ENCODE measurements at regions not wholly inside any gene's neighbourhood (a gene's known extent, or its start where the extent isn't known, plus 50 kb on each side); places are given as distances from the start of the nearest gene placed in this dataset.

DNA sequence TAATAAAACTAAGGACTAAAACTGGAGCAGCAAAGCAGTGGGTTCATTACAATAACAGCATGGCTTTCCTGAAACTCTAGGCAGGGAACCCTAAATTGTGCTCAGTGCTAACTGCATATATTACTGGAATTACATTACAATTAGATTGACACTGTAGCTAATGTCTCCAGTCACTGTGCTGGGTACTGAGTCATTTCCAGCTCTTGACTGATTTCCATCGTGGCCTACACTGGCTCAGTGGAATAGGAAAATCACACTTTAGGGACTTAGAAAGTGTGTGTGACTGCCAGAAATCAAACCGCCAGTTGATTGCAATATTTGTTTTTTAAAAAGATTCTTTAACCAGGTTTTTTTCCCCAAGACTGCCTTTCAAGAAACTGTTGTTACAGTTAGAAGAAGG is 1447.4 kb upstream of the GOT2 start:
- Histone ChIP-seq H3K27me3 (no peaks in the 10 kb centered on the region), H3K27ac (no peak overlapping the region), H3K36me3 (no peaks in the 10 kb centered on the region), H3K4me3 (no peak overlapping the region), H3K9me3 (no peaks in the 10 kb centered on the region), H3K4me1 (no peaks in the 10 kb centered on the region)
- TF ChIP-seq, protein P1, sequence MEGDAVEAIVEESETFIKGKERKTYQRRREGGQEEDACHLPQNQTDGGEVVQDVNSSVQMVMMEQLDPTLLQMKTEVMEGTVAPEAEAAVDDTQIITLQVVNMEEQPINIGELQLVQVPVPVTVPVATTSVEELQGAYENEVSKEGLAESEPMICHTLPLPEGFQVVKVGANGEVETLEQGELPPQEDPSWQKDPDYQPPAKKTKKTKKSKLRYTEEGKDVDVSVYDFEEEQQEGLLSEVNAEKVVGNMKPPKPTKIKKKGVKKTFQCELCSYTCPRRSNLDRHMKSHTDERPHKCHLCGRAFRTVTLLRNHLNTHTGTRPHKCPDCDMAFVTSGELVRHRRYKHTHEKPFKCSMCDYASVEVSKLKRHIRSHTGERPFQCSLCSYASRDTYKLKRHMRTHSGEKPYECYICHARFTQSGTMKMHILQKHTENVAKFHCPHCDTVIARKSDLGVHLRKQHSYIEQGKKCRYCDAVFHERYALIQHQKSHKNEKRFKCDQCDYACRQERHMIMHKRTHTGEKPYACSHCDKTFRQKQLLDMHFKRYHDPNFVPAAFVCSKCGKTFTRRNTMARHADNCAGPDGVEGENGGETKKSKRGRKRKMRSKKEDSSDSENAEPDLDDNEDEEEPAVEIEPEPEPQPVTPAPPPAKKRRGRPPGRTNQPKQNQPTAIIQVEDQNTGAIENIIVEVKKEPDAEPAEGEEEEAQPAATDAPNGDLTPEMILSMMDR (IDR thresholded peaks at IDR 0.05) = no peak
- TF ChIP-seq EP300 (IDR thresholded peaks at IDR 0.05) (no peak), POLR2A (IDR thresholded peaks at IDR 0.05) (no peak), POLR2AphosphoS5 (IDR thresholded peaks at IDR 0.05) (no peak)
- 58 to 71% methylated on average over 2 of the region's 2 CpGs for WGBS, 2 donors
- intact Hi-C loops (cut with DNase I) = no loop called here
- DNase-seq = no peak

DNA sequence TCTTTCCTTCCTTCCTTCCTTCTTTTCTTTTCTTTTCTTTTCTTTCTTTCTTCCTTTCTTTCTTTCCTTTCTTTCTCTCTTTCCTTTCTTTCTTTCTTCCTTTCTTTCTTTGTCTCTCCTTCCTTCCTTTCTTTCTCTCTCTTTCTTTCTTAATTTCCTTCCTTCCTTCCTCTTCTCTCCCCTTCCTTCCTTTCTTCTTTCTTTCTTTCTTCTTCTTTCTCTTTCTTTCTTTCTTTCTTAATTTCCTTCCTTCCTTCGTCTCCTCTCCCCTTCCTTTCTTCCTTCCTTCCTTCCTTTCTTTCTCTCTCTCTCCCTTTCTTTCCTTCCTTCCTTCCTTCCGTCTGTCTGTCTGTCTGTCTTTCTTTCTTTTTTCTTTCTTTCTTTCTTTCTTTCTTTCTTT is 1446.5 kb upstream of the GOT2 start:
- no peak for DNase-seq
- Histone ChIP-seq H3K9me3 (no peaks in the 10 kb centered on the region), H3K36me3 (no peaks in the 10 kb centered on the region), H3K27me3 (no peaks in the 10 kb centered on the region), H3K4me3 (no peak overlapping the region), H3K27ac (no peak overlapping the region), H3K4me1 (no peaks in the 10 kb centered on the region)
- intact Hi-C loops (cut with DNase I) = no loop called here
- WGBS, 2 donors = 66 to 83% methylated on average over 2 of the region's 2 CpGs
- TF ChIP-seq POLR2AphosphoS5 (IDR thresholded peaks at IDR 0.05) (no peak), EP300 (IDR thresholded peaks at IDR 0.05) (no peak), POLR2A (IDR thresholded peaks at IDR 0.05) (no peak)
- TF ChIP-seq, protein P1 (IDR thresholded peaks at IDR 0.05) = no peak

DNA sequence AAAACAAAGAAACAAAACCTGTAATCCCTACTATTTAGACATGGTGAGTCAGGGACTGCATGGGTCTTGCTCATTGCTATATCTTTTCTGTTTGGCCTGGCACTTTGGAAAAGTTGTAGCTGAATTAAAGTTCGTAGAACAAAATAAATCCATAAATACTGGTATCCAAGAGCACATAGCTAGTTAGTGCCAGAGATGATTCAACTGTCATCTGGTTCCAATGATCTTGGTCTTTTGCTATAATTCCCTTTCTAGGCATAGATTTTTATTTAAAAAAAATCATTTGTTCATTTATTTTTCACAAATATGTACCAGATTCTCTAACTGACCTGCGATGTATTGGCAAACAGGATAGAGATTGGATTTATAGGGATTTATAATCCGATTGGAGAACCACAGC is 1436.1 kb upstream of the GOT2 start:
- no peak for TF ChIP-seq POLR2AphosphoS5 (IDR thresholded peaks at IDR 0.05)
- TF ChIP-seq EP300 (IDR thresholded peaks at IDR 0.05) = no peak
- TF ChIP-seq, protein P1 (IDR thresholded peaks at IDR 0.05) = no peak
- TF ChIP-seq POLR2A (IDR thresholded peaks at IDR 0.05) = no peak
- DNase-seq = no peak
- intact Hi-C loops (cut with DNase I) = no loop called here

DNA sequence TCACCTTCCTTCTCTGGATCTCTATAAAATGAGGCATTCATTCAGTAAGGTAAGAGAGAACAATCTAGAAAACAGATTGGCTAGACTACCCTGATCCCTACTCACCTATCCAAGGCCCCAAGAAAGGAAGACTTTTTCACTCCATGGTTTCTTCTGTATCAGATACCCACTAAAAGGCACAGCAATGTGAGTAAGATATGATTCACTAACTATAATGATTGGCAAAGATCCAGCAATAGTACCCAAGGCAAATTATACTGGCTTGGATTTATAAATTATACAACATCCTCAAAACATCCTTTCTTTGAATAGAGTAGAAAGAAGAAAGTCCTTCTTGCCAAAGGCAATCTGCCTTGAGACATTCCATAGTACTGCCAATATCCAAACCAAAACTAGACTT is 1432.0 kb upstream of the GOT2 start:
- Histone ChIP-seq H3K9me3 (peaks cover 0 to 3% (median 0%) of the 10 kb centered on the region in 4 donors), H3K27me3 (no peaks in the 10 kb centered on the region), H3K27ac (no peak overlapping the region), H3K36me3 (no peaks in the 10 kb centered on the region), H3K4me1 (no peaks in the 10 kb centered on the region), H3K4me3 (no peak overlapping the region)
- no peak for DNase-seq
- intact Hi-C loops (cut with DNase I) = no loop called here
- TF ChIP-seq, protein P1 (IDR thresholded peaks at IDR 0.05) = no peak
- TF ChIP-seq POLR2AphosphoS5 (IDR thresholded peaks at IDR 0.05) (no peak), EP300 (IDR thresholded peaks at IDR 0.05) (no peak), POLR2A (IDR thresholded peaks at IDR 0.05) (no peak)

More for the DNA sequence above, 1436.1 kb upstream of the GOT2 start:
- 71 to 88% methylated on average over 3 of the region's 3 CpGs for WGBS, 2 donors
- H3K27ac ChIP-seq = no peak overlapping the region
- H3K27me3 ChIP-seq = no peaks in the 10 kb centered on the region
- H3K36me3 ChIP-seq = no peaks in the 10 kb centered on the region
- H3K9me3 ChIP-seq = peaks cover 0 to 3% (median 0%) of the 10 kb centered on the region in 4 donors
- H3K4me3 ChIP-seq = no peak overlapping the region
- H3K4me1 ChIP-seq = no peaks in the 10 kb centered on the region

DNA sequence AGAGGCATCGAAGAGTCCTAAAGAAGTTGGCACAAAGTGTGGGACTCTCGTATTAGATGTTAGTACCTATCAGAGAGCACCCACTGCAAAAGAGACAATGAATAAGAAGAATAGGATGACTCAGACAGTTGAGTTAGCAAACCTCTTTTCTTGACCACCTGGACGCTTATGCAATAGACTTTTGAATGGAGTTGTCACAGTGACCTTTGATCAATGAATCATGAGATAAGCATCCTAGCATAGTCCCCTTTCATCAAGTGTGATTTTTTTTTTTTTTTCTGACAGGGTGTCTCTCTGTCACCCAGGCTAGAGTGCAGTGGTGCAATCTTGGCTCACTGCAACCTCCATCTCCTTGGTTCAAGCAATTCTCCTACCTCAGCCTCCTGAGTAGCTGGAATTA is 1417.9 kb upstream of the GOT2 start:
- H3K9me3 ChIP-seq = no peaks in the 10 kb centered on the region
- no peaks in the 10 kb centered on the region for H3K4me1 ChIP-seq
- no peak for DNase-seq
- H3K27ac ChIP-seq = no peak overlapping the region
- no peaks in the 10 kb centered on the region for H3K36me3 ChIP-seq
- H3K27me3 ChIP-seq = no peaks in the 10 kb centered on the region
- intact Hi-C loops (cut with DNase I) = no loop called here
- TF ChIP-seq POLR2AphosphoS5 (IDR thresholded peaks at IDR 0.05) (no peak), EP300 (IDR thresholded peaks at IDR 0.05) (no peak), POLR2A (IDR thresholded peaks at IDR 0.05) (no peak)
- TF ChIP-seq, protein P1 (IDR thresholded peaks at IDR 0.05) = no peak
- WGBS, 2 donors = 70 to 86% methylated on average over 3 of the region's 3 CpGs
- no peak overlapping the region for H3K4me3 ChIP-seq
